HG02852 (cell line): ENCODE measurements at regions not wholly inside any gene's neighbourhood (a gene's known extent, or its start where the extent isn't known, plus 50 kb on each side); places are given as distances from the start of the nearest gene placed in this dataset.
"Not testable (repeated sequence)": the region's sequence is repeated elsewhere in the genome, so short reads cannot be mapped to it uniquely, and the experiment has no call there.

Experiments
- ATAC-seq: cut with Tn5 transposase; IDR thresholded peaks from one replicate; pipeline ENCODE4 v1.9.1; 2021; ENCODE audit warnings: mild to moderate bottlenecking, moderate library complexity; ENCODE audit not compliant: unreplicated experiment

DNA sequence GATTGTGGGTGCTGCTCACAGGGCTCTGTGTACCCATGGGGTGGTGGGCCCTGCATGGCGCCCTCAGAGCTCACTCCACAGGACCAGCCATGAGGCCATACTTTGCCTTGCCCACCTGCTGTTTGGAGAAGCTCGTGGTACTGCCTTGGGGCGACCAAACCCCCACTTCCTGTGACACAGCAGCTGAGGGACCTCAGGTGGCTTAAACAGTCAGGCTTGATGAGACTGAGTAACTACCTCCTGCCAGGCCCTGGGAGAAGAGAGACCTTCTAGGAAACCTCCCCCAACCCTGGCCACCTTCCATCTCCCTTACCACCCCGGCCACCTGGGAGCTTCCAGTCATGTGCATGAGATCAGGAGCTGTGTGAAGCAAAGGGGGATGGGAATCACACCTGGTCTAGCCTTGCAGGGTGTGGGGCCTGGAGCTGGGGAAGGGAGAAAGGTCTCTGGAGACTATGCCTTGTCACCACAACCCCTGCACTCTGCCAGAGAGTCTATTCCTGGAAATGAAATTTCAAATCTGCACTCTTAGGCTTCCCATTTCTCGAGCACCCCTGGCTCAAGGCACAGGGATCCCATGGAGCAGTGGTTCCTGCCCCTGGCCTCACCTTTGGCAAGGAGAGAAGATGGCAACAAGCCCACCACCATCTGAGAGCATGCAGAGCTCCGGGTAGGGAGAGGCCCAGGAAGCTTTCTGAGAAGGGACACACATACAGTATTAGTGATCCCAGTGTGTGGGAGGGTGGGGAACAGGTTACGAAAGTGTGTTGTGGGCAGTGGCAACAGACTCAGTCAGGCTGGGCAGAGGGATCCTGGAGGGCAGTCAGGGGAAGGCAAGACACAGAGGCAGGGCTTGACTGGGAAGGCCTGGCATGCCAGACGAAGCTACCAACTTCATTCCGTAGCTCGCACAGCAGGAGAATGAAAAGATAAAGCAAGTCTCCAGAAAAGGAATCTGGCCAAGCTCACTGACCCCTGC, 125.0 kb downstream of the URI1 start:
- no peak for ATAC-seq

DNA sequence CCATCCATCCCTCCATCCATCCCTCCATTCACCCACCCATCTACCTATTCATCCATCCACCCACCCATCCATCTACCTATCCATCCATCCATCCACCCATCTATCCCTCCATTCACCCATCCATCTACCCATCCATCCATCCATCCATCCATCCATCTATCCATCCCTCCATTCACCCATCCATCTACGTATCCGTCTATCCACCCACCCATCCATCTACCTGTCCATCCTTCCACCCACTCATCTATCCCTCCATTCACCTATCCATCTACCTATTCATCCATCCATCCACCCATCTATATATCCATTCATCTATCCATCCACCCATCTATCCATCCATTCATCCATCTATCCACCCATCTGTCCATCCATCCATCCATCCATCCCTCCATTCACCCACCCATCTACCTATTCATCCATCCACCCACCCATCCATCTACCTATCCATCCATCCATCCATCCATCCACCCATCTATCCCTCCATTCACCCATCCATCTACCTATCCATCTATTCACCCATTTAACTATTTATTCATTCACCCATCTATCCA, 126.0 kb downstream of the URI1 start:
- not testable (repeated sequence) for ATAC-seq

DNA sequence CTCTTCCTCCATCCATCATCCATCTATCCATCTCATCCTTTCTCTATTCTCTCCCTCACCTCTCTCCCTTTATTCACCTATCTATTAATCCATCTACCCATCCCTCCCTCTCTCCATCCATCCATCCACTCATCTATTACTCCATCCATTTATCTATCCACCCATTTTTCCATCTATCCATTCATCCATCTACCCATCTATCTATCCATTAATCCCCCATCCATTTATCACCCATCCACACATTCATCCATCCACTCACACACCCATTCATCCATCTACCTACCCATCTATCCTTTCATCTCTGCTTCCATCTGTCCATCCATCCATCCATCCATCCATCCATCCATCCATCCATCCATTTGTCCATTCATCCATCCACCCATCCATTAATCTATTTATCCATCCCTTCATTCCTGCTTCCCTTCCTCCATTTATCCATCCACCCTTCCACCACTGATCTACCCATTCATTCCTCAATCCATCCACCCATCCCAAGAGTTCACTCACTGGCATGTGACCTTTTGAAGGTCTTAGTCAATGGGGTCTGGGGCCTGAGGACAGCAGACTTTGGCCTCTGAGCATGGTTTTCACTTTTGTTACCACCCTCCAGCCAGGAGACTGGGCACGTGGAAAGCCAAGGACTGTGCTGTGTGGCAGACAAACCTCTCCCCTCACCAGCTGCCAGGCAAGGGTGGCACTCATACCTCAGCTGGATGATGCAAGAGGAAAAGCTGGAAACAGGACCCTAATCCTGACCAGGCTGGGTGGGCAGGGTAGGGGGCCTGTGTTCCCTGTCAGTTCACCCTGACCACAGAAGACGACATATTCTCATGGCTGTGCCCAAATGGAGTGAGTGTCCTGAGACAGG, 126.7 kb downstream of the URI1 start:
- ATAC-seq, result no peak

- no peak for ATAC-seq
Observed at GRCh38 chr19:30069535-30070197, 127.6 kb downstream of the URI1 start.

DNA sequence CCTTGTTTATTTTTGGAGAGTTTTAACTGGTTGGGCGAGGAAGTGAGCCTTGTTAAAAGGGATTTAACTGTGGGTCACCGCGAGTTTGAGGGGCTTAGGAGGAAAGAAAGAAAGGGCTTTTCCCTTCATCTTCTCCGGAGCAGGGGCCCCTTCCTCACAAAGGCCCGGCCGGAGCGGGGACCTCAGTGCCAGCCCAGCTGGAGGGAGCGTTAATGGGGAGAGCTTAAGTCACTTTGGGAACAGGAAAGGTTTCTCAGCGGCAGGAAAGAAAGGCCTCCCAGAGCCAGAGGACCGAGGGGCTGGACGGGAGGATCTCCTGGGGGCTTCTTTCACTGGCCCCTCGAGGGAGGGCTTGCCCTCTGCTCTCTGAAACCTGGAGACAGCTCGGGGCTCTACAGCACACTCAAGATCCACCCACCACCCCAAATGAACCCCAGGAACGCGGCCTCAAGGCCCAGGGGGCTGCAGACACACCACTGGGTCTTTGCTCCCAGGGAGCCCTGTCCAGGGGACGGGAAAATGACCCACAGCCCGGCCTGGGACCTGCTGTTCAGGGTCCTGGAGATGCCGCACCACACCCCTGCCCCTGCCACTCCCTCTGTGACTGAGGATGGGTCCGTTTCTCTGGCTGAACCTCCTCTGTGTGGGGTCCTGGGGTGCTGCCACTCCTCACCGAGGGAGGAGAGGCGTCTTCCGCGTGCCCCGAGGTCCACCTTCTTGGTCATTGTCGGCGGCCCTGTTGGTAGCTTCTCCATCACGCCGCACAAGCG, 128.3 kb downstream of the URI1 start:
- no peak for ATAC-seq

- no peak for ATAC-seq
Observed at GRCh38 chr19:30070968-30071632, 129.1 kb downstream of the URI1 start.

DNA sequence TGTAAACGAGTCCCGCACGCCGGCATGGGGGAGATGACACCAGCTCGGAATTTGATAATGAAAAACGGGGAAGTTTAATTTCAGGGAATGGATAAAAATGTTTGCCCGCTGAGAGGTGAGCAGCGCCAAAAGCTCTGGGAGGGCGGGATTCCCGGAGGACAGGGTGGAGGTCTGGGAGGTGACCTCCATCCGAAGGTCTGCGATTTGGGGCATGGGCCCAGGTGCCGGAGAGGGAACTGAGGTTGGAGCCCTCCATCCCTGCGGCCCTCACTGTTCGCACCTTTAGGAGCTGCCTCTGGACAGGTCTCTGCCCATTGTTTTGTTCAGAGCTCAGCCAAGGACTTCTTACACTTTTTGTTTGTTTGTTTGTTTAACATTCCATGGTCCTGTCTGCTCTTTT, 129.8 kb downstream of the URI1 start:
- ATAC-seq, result no peak

- no peak for ATAC-seq
Observed at GRCh38 chr19:30073152-30074000, 131.3 kb downstream of the URI1 start.

- ATAC-seq, result no peak
Observed at GRCh38 chr19:30074096-30074495, 132.1 kb downstream of the URI1 start.

DNA sequence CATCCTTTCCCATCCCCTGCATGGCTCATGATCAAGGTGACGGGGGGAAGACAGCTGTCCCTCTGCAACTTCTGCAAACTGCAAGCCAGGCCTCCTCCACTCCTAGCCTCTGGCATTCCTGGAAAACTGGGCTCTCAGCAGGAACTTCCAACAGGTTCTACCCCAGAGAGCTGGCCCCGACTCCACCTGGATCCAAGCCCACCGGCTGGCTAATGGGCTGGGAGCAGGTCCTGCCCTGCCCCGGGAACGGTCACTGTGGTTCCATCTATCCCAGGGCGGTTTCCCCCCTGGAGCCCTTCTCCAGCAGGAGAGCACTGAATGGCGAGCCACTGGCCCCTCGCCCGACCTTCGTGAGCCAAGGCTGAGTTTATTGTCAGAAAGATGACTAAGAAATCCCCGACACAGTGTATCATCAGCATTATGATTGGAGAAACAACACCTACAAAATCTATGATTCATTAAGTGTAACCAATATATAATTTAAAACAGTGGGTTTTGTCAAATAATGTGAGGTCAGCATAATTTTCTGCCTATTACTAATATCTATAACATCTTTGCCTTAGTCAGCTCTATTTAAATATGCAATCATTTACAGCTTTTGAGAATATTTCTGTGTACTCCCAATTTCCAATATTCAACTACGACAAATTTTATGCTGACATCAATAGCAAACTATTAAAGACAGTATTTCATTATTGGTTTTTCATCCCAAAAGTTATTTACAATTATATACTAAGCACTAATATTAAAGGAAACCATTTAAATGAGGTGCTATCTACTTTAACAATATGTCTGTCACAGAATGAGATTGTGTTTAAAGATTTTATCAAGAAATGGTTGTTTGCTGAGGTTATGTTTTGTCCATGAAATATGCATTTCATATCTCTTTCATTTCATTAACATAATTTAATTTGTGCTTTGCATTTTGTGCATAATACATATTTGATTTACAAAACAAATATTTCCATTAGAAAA, 133.0 kb downstream of the URI1 start:
- no peak for ATAC-seq

DNA sequence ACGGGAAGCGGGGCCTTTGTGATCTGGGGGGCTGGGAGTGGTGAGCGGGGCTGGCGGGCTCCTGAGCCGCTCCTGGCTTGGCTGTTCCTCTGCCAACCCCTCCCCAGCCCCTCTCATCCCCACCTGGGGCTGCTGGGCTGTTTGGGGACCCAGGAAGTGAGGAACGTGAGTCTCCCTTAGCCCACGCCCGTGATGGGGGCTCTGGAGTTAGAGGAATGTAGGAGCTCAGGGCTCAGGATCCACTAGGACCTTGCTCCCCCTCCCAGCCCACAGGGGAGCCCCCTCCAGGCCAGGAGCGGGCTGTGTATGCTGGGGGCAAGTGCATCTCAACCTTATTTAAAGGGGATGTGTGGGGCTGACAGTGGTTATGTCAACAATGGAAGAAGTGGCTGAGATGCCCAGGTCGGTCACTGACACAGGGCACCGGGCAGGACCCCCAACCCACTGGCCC, 134.1 kb downstream of the URI1 start:
- no peak for ATAC-seq

GRCh38 chr19:30076751-30077670, 135.0 kb downstream of the URI1 start:
- ATAC-seq, result no peak

GRCh38 chr19:30077851-30078355, 135.9 kb downstream of the URI1 start:
- no peak for ATAC-seq

DNA sequence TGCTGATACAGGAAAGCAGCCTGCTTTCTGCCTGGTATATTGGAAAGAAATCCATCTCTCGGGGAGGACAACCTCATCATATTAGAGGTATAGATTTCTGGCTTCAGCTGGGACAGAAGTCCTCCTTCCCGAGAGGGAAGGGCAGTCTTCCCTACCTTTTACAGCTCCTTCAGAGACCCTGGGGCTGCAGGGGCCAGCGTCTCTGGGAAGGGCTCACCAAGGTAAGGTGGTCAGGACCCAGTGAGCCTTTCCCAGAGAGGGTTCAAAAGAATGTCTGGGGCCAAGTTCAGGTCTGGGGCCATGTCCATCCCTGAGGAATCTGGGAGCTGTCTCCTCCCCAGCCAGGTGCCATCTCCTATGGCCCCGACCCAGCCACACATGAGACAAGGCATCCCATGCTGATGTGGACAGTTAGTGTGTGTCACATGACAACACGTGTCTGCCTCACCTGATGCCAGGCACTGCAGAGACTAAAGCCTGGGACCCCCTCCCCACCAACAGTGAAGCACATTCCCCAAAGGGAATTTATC, 136.4 kb downstream of the URI1 start:
- ATAC-seq, result no peak

- no peak for ATAC-seq
Observed at GRCh38 chr19:30079200-30079599, 137.2 kb downstream of the URI1 start.

GRCh38 chr19:30082168-30082567, 140.1 kb downstream of the URI1 start:
- ATAC-seq, result no peak
